AG09309 (cell line): ENCODE measurements at regions not wholly inside any gene's neighbourhood (a gene's known extent, or its start where the extent isn't known, plus 50 kb on each side); places are given as distances from the start of the nearest gene placed in this dataset.

Source experiments
- DNase-seq: peaks from one replicate; pipeline ENCODE4 v3.0.0-alpha.2; 2010; ENCODE audit warnings: low read depth
- H3K4me3 ChIP-seq: 2 replicates; pipeline ENCODE4 v1.5.1; 2011; ENCODE audit warnings: mild to moderate bottlenecking, low read depth, low read length, moderate library complexity; ENCODE audit not compliant: control insufficient read depth
- TF ChIP-seq, protein P1 (sequence below): IDR thresholded peaks from 2 replicates; pipeline ENCODE4 v1.5.1; 2011; ENCODE audit warnings: mild to moderate bottlenecking, low read depth, low read length, inconsistent platforms; ENCODE audit not compliant: insufficient read depth, control insufficient read depth; ENCODE audit errors: missing control alignments

DNA sequence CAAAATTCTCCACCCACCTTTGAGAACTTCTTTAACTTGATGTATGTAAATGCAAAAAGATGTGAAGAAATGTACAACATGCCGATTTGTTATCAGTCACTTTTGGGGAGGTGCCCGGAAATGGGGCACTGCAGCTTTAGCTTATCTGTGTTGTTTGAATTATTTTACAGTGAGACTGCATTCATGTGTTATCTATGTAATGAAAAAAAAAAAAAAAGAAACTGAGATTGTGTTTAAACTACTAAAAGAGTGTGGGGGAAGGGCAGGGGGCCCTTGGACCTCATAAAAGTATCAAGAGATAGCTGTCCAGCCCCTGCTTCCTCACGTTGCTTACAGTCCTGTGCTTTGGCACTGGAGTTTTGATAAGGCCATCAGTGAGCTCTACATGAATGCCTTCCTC, 259.4 kb downstream of the STK31 start:
- TF ChIP-seq, protein P1, sequence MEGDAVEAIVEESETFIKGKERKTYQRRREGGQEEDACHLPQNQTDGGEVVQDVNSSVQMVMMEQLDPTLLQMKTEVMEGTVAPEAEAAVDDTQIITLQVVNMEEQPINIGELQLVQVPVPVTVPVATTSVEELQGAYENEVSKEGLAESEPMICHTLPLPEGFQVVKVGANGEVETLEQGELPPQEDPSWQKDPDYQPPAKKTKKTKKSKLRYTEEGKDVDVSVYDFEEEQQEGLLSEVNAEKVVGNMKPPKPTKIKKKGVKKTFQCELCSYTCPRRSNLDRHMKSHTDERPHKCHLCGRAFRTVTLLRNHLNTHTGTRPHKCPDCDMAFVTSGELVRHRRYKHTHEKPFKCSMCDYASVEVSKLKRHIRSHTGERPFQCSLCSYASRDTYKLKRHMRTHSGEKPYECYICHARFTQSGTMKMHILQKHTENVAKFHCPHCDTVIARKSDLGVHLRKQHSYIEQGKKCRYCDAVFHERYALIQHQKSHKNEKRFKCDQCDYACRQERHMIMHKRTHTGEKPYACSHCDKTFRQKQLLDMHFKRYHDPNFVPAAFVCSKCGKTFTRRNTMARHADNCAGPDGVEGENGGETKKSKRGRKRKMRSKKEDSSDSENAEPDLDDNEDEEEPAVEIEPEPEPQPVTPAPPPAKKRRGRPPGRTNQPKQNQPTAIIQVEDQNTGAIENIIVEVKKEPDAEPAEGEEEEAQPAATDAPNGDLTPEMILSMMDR = no peak
- no peak for DNase-seq
- no peak overlapping the region for H3K4me3 ChIP-seq

DNA sequence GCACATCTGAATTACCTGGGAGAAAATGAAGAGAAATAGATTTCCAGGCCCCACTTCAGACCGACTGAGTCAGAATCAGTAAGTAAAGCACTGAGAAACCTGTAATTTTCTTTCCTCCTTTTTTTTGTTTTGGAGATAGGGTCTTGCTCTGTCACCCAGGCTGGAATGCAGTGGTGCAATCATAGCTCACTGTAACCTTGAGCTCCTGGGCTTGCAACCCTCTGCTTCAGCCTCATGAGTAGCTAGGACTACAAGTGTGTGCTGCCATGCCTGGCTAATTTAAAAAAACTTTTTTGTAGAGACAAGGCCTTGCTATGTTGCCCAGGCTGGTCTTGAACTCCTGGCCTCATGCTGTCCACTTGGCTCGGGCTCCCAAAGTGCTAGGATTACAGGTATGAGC, 260.2 kb downstream of the STK31 start:
- TF ChIP-seq, protein P1 = no peak
- H3K4me3 ChIP-seq = no peak overlapping the region
- DNase-seq = no peak

DNA sequence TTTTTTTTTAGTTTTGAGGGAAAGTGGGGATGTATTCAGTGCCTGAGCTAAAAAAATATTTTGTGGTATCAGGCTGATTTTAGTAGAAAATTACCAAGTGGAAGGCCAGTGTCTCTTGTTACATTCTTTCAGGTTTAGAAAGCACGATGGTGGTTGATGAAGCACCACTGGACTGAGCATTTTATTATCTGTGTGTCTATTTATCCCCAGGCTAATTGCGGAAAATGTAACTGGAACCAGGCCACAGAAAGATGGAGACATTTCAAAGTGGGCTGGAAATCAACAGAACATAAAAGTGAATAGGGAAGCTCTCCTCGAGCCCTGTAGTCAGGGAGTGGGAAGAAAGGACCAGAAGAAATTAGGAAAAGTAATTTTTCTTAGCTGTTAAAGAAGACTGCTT, 261.0 kb downstream of the STK31 start:
- TF ChIP-seq, protein P1 = no peak
- H3K4me3 ChIP-seq = no peak overlapping the region
- peak; percentile 7 for DNase-seq

DNA sequence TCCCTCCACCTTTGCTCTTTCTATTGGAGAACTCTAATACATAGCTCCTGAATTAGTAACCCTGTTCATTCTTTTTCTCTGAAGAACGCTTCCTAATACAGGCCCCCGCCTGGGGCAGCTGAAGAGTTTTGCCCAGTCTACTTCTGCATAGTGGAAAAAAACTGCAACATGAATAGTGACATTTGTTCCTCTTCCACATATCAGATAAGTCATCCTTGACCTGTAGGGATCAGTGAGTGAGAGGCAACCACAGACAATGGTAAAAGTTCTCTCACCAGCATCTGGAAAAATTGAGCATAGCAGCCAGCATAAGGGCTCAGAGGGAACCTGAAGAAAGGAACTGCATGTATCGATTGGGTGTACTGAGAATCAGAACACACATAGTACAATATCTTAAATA, 262.0 kb downstream of the STK31 start:
- DNase-seq = no peak
- H3K4me3 ChIP-seq = no peak overlapping the region
- TF ChIP-seq, protein P1 = no peak

DNA sequence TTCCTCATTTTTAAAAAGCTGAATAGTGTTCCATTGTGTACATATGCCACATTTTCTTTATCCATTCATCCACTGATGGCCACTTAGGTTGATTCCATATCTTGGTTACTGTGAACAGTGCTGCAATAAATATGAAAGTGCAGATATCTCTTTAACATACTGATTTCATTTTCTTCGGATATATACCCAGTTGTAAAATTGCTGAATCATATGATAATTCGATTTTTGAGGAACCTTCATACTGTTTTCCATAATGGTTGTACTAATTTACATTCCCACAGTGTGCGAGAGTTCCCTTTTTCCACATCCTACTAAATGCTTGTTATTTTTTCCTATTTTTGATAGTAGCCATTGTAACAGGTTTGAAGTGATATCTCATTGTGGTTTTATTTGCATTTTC, 263.2 kb downstream of the STK31 start:
- TF ChIP-seq, protein P1 = no peak

DNA sequence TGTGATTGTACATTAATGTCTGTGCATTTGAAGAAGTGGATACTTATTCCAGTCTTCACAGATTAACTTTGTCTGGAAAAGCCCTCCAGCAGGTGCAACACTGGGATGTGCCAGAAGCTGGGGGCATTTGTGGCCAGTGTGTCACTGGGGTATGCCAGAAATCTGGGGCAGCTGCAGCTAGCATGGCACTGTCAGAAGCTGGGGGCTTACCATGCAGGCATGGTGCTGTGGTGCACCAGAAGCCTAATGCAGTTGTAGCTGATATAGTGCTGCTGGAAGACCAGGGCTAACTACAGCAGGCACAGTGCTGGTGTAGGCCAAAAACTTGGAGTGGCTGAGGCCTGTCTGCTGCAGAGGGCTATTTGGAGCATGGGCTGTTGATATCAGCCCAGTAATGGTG, 270.1 kb downstream of the STK31 start:
- no peak overlapping the region for H3K4me3 ChIP-seq
- DNase-seq = no peak
- TF ChIP-seq, protein P1 = no peak

More for the DNA sequence above, 263.2 kb downstream of the STK31 start:
- DNase-seq = no peak
- H3K4me3 ChIP-seq = no peak overlapping the region

DNA sequence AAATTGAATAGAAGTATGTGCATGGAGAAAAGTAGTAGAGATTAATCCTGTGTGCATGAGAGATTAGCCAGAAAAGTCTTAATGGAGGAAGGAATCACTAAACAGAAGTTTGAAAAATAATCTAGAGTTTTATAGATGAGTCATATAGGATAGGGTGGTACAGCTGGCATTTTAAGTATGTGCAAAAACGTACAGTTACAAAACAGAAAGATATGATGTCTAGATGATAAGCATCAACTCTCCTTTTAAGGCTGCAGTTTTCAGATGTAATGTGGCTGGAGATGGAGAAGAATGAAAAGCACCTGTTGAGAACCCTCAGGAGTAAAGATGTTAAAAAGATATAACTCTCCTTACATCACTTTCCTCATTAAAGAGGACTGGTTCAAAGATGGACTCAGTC, 271.3 kb downstream of the STK31 start:
- TF ChIP-seq, protein P1 = no peak
- no peak overlapping the region for H3K4me3 ChIP-seq

More for the DNA sequence above, 271.3 kb downstream of the STK31 start:
- no peak for DNase-seq
